Neural progenitor cell (in vitro differentiated cells): ENCODE measurements at regions not wholly inside any gene's neighbourhood (a gene's known extent, or its start where the extent isn't known, plus 50 kb on each side); places are given as distances from the start of the nearest gene placed in this dataset.

Source experiments
- DNase-seq: peaks from one replicate; pipeline ENCODE4 v3.0.0-alpha.2; 2016; ENCODE audit warnings: low spot score
- H2AFZ ChIP-seq: fragments of 200-600 bp; sonication (generic); replicated peaks from 2 replicates; pipeline ENCODE4 v1.6.1; 2016; ENCODE audit warnings: antibody characterized with exemption
- H3F3A ChIP-seq: fragments of 200-600 bp; sonication (generic); 2 replicates; pipeline ENCODE4 v1.6.1; 2016; ENCODE audit warnings: antibody characterized with exemption, low read depth
- H3K27ac ChIP-seq: fragments of 200-600 bp; sonication (generic); 2 replicates; pipeline ENCODE4 v1.5.1; 2016; ENCODE audit warnings: mild to moderate bottlenecking
- H3K27me3 ChIP-seq: fragments of 200-600 bp; sonication (generic); 2 replicates; pipeline ENCODE4 v1.6.1; 2016; ENCODE audit warnings: mild to moderate bottlenecking, moderate library complexity
- H3K36me3 ChIP-seq: fragments of 200-600 bp; sonication (generic); 2 replicates; pipeline ENCODE4 v1.5.1; 2016
- H3K4me1 ChIP-seq: fragments of 200-600 bp; sonication (generic); 2 replicates; pipeline ENCODE4 v1.6.1; 2016; ENCODE audit warnings: mixed run types
- H3K4me2 ChIP-seq: fragments of 200-600 bp; sonication (generic); 2 replicates; pipeline ENCODE4 v1.6.1; 2016
- H3K4me3 ChIP-seq: fragments of 200-600 bp; sonication (generic); 2 replicates; pipeline ENCODE4 v1.5.1; 2016
- H3K79me2 ChIP-seq: fragments of 200-600 bp; sonication (generic); 2 replicates; pipeline ENCODE4 v1.6.1; 2016; ENCODE audit warnings: low read depth
- H3K9ac ChIP-seq: fragments of 200-600 bp; sonication (generic); 2 replicates; pipeline ENCODE4 v1.6.1; 2016
- H3K9me3 ChIP-seq: fragments of 200-600 bp; sonication (generic); 2 replicates; pipeline ENCODE4 v1.5.1; 2016; ENCODE audit warnings: low read depth
- H4K20me1 ChIP-seq: fragments of 200-600 bp; sonication (generic); 2 replicates; pipeline ENCODE4 v1.6.1; 2016; ENCODE audit warnings: low read depth
- H3K27ac Mint-ChIP-seq: 3 replicates; pipeline ENCODE4 v1.8.0; 2021; ENCODE audit warnings: mixed read lengths
- H3K27me3 Mint-ChIP-seq: 2 replicates; pipeline ENCODE4 v1.8.0; 2022; ENCODE audit warnings: low read depth, mild to moderate bottlenecking, inconsistent platforms, moderate library complexity, mixed read lengths; ENCODE audit not compliant: insufficient read depth
- H3K36me3 Mint-ChIP-seq: 3 replicates; pipeline ENCODE4 v1.8.0; 2021; ENCODE audit warnings: mixed read lengths
- H3K4me1 Mint-ChIP-seq: 3 replicates; pipeline ENCODE4 v1.8.0; 2021; ENCODE audit warnings: mixed read lengths
- H3K4me3 Mint-ChIP-seq: 3 replicates; pipeline ENCODE4 v1.8.0; 2021; ENCODE audit warnings: mild to moderate bottlenecking, moderate library complexity, mixed read lengths
- H3K9me3 Mint-ChIP-seq: 3 replicates; pipeline ENCODE4 v1.8.0; 2020; ENCODE audit warnings: mixed read lengths
- EZH2 ChIP-seq: fragments of 200-600 bp; sonication (generic); IDR thresholded peaks from 2 replicates; pipeline ENCODE4 v1.6.1; 2017; ENCODE audit warnings: antibody characterized with exemption, mild to moderate bottlenecking, moderate library complexity
- EZH2phosphoT487 ChIP-seq: fragments of 200-600 bp; sonication (generic); IDR thresholded peaks from 2 replicates; pipeline ENCODE4 v1.6.1; 2017; ENCODE audit warnings: antibody characterized with exemption
- TF ChIP-seq, protein P1 (sequence below): fragments of 200-600 bp; sonication (generic); IDR thresholded peaks from 2 replicates; pipeline ENCODE4 v1.5.1; 2017; ENCODE audit warnings: antibody characterized with exemption, mild to moderate bottlenecking

DNA sequence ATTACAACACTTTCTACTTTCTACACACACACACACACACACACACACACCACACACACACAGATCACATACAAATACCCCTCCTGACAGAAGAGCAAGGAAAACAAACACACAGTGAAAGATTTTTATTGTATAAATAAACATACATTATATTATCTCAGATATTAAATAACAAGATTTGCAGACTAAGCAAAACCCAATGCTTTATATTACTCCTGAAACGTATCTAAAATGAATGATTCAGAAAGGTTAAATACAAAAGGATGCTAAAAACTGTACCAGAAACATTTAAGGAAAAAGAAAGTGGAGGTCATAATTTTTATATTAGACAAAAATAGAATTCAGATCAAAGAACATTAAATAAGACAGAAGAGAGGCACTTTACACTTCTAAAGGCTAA lies 208.3 kb upstream of the NPSR1 start:
- Mint-ChIP-seq H3K36me3 (no peaks in the 10 kb centered on the region), H3K27me3 (no peaks in the 10 kb centered on the region), H3K9me3 (no peaks in the 10 kb centered on the region), H3K27ac (no peak overlapping the region), H3K4me3 (no peak overlapping the region), H3K4me1 (no peaks in the 10 kb centered on the region)
- H3F3A ChIP-seq = no peaks in the 10 kb centered on the region
- no peaks in the 10 kb centered on the region for H3K79me2 ChIP-seq
- H3K27me3 ChIP-seq = no peaks in the 10 kb centered on the region
- no peak overlapping the region for H3K4me3 ChIP-seq
- TF ChIP-seq EZH2 (no peak), EZH2phosphoT487 (no peak)
- TF ChIP-seq, protein P1, sequence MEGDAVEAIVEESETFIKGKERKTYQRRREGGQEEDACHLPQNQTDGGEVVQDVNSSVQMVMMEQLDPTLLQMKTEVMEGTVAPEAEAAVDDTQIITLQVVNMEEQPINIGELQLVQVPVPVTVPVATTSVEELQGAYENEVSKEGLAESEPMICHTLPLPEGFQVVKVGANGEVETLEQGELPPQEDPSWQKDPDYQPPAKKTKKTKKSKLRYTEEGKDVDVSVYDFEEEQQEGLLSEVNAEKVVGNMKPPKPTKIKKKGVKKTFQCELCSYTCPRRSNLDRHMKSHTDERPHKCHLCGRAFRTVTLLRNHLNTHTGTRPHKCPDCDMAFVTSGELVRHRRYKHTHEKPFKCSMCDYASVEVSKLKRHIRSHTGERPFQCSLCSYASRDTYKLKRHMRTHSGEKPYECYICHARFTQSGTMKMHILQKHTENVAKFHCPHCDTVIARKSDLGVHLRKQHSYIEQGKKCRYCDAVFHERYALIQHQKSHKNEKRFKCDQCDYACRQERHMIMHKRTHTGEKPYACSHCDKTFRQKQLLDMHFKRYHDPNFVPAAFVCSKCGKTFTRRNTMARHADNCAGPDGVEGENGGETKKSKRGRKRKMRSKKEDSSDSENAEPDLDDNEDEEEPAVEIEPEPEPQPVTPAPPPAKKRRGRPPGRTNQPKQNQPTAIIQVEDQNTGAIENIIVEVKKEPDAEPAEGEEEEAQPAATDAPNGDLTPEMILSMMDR = no peak
- peaks cover 8% of the 10 kb centered on the region for H3K4me1 ChIP-seq
- no peak overlapping the region for H2AFZ ChIP-seq
- peaks cover 2% of the 10 kb centered on the region for H3K36me3 ChIP-seq
- no peak overlapping the region for H3K27ac ChIP-seq
- H4K20me1 ChIP-seq = no peaks in the 10 kb centered on the region
- DNase-seq = no peak
- no peaks in the 10 kb centered on the region for H3K9me3 ChIP-seq
- no peak overlapping the region for H3K4me2 ChIP-seq
- H3K9ac ChIP-seq = no peak overlapping the region

- peaks cover 10% of the 10 kb centered on the region for H3K4me1 ChIP-seq
- H3K27me3 Mint-ChIP-seq = no peaks in the 10 kb centered on the region
- no peaks in the 10 kb centered on the region for H3K27me3 ChIP-seq
- no peaks in the 10 kb centered on the region for H3F3A ChIP-seq
- H3K9me3 Mint-ChIP-seq = no peaks in the 10 kb centered on the region
- H3K4me1 Mint-ChIP-seq = no peaks in the 10 kb centered on the region
- no peak overlapping the region for H3K4me3 ChIP-seq
- H3K36me3 ChIP-seq = peaks cover 2% of the 10 kb centered on the region
- H3K27ac ChIP-seq = no peak overlapping the region
- no peaks in the 10 kb centered on the region for H3K9me3 ChIP-seq
- no peaks in the 10 kb centered on the region for H3K79me2 ChIP-seq
- H2AFZ ChIP-seq = no peak overlapping the region
- no peak overlapping the region for H3K4me2 ChIP-seq
- no peaks in the 10 kb centered on the region for H4K20me1 ChIP-seq
- H3K4me3 Mint-ChIP-seq = no peak overlapping the region
- TF ChIP-seq, protein P1 = no peak
- no peak for TF ChIP-seq EZH2phosphoT487
- no peak for TF ChIP-seq EZH2
- no peaks in the 10 kb centered on the region for H3K36me3 Mint-ChIP-seq
- no peak overlapping the region for H3K9ac ChIP-seq
- no peak overlapping the region for H3K27ac Mint-ChIP-seq
- no peak for DNase-seq
These were observed 206.8 kb upstream of the NPSR1 start for GRCh38 chr7:34451183-34451582.

DNA sequence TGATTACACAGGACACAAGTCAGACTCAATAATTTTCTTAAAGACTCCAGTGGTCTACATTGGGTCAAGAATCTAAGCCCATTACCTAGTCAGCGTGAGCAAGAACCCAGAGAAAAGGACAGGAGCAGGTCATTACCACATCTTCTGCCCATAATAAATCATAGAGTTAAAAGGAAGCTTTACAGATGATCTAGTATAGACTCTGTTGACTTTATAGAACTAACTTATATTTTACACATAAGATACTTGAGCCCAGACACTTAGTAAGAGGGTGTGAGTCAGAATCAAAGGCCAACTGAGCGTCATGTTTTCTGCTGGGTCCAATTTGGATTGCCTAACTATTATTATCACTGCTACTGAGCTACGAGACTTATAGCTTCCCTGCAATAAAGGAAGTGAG lies 206.1 kb upstream of the NPSR1 start:
- Histone ChIP-seq H3K4me1 (peaks cover 10% of the 10 kb centered on the region), H3K4me2 (no peak overlapping the region), H3K4me3 (no peak overlapping the region), H3K9me3 (no peaks in the 10 kb centered on the region), H3K9ac (no peak overlapping the region), H2AFZ (no peak overlapping the region), H3K79me2 (no peaks in the 10 kb centered on the region), H4K20me1 (no peaks in the 10 kb centered on the region), H3K36me3 (peaks cover 2% of the 10 kb centered on the region), H3K27me3 (no peaks in the 10 kb centered on the region), H3K27ac (no peak overlapping the region), H3F3A (no peaks in the 10 kb centered on the region)
- H3K4me1 Mint-ChIP-seq = no peaks in the 10 kb centered on the region
- no peaks in the 10 kb centered on the region for H3K9me3 Mint-ChIP-seq
- TF ChIP-seq, protein P1 = no peak
- no peak for TF ChIP-seq EZH2
- no peak for DNase-seq
- no peaks in the 10 kb centered on the region for H3K27me3 Mint-ChIP-seq
- H3K4me3 Mint-ChIP-seq = no peak overlapping the region
- no peaks in the 10 kb centered on the region for H3K36me3 Mint-ChIP-seq
- no peak overlapping the region for H3K27ac Mint-ChIP-seq

DNA sequence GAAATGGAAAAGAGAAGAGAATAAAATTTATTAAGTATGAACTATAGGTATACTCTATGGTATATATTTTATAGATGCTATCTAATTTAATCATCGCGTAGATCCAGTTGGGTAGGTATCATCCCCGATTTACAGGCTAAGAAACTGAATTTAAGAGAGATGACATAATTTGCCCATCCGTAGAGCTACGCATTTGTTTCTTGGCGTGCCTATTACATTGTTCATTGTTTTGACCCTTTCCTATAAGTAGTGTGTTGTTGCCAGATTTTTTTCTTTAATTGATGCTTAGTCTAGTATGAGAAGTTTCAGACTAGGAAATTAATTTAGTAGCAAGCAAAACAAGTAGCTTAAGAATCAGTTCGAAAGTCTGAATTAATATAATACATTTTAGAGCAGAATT lies 205.7 kb upstream of the NPSR1 start:
- no peaks in the 10 kb centered on the region for H3K36me3 Mint-ChIP-seq
- Histone ChIP-seq H3K4me3 (no peak overlapping the region), H2AFZ (no peak overlapping the region), H3K9ac (no peak overlapping the region), H4K20me1 (no peaks in the 10 kb centered on the region), H3F3A (no peaks in the 10 kb centered on the region), H3K27me3 (no peaks in the 10 kb centered on the region), H3K4me1 (peaks cover 10% of the 10 kb centered on the region), H3K79me2 (no peaks in the 10 kb centered on the region), H3K9me3 (no peaks in the 10 kb centered on the region), H3K27ac (no peak overlapping the region), H3K4me2 (no peak overlapping the region), H3K36me3 (peaks cover 2% of the 10 kb centered on the region)
- DNase-seq = no peak
- H3K9me3 Mint-ChIP-seq = no peaks in the 10 kb centered on the region
- no peaks in the 10 kb centered on the region for H3K27me3 Mint-ChIP-seq
- H3K4me1 Mint-ChIP-seq = no peaks in the 10 kb centered on the region
- no peak overlapping the region for H3K27ac Mint-ChIP-seq
- TF ChIP-seq EZH2 (no peak), EZH2phosphoT487 (no peak)
- TF ChIP-seq, protein P1 = no peak
- no peak overlapping the region for H3K4me3 Mint-ChIP-seq
